HG02885 (cell line): ENCODE measurements at regions not wholly inside any gene's neighbourhood (a gene's known extent, or its start where the extent isn't known, plus 50 kb on each side); places are given as distances from the start of the nearest gene placed in this dataset.
A peak's percentile ranks its signal among the peaks of the same experiment; 100 is the strongest.
"Not testable (repeated sequence)": the region's sequence is repeated elsewhere in the genome, so short reads cannot be mapped to it uniquely, and the experiment has no call there.

Experiments used
- ATAC-seq: cut with Tn5 transposase; IDR thresholded peaks from one replicate; pipeline ENCODE4 v1.9.1; 2021; ENCODE audit warnings: mild to moderate bottlenecking; ENCODE audit not compliant: unreplicated experiment, poor library complexity

DNA sequence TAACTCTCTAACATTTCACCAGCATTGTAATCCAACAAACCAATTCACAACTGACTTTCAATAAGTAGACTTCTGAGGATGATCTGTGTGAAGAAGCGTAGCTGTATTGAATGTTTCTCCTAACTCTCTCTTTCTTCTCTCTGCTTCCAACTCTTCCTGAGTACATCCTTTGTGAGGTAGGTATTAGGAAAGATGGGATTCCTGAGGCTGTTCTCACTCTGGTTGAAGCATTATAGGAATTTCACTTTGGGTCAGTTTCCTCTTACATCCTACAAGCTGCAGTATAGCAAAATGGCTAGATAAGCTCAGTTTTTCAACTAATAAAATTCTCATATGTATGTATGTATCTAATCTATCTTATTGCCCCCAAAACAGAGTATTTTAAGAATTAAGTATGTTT, 702.8 kb downstream of the CETN3 start:
- no peak for ATAC-seq

DNA sequence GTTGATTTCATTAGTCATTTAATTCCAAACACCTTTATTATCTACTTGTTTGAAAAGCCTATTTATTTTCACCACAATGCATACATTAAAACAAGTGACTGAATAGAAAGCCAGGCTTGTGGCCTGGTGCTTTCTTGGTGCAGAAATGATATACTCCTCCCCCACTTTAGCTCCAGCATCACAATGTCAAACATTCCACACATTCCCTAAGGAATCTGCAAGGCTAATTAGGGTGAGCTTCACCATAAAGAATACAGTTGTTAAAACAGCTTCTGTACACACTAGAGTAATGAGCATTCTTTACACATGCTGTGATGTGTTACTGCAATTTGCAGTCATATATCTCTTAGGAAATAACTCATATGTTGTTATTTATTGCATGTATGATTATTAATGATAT, 705.7 kb downstream of the CETN3 start:
- ATAC-seq: no peak

DNA sequence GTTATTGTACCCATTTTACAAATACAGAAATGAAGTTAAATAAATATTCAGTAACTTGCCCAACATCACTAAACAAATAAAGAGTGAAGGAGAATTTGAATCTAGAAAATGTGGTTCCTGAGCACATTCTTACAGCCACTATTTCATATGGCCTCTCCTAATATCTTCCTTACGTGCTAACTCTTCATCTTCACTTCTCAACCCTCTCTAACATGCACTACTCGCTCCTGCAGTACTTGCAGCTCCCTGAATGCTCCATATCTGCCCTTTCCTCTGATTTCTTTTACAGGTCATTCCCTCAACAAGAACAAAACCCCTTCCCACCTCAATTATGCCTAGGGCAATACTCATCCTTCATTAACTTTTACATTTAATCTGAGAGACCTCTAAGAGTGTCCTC, 711.5 kb downstream of the CETN3 start:
- no peak for ATAC-seq

DNA sequence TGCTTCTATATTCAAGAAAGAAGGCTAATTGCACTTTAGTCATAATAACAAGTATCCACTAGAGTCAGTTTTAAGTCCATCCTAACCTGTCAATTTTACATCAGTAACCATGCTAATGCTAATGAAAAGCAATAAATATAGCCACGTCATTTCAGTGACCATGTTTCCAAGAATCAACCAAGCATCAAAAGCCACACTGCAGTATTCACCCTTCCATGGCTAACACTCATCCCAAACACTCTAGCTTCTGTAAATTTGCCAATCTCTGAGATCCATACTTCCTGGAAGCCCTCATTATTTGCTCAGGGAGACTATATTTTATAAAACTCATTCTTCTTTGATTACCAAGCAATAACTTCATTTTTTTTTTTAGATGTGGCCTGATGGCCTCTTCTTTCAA, 712.0 kb downstream of the CETN3 start:
- ATAC-seq: no peak

DNA sequence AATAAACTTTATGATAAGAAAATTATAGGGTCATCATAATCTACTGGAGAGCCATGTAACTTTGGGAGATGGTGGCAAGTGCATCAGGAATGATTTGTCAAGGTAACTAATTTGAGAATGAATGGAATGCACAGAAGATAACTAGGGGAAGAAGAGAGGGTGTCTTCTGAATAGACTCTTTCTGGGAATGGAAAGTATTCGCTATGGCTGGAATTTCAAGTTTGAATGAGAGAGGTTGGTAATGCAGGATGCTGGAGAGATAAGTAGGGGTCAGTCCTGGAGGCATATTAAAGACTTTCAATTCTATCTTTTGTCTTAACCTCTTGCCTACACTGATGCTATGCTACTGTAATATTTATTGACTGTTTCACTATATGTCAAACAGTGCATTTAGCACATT, 714.2 kb downstream of the CETN3 start:
- no peak for ATAC-seq

DNA sequence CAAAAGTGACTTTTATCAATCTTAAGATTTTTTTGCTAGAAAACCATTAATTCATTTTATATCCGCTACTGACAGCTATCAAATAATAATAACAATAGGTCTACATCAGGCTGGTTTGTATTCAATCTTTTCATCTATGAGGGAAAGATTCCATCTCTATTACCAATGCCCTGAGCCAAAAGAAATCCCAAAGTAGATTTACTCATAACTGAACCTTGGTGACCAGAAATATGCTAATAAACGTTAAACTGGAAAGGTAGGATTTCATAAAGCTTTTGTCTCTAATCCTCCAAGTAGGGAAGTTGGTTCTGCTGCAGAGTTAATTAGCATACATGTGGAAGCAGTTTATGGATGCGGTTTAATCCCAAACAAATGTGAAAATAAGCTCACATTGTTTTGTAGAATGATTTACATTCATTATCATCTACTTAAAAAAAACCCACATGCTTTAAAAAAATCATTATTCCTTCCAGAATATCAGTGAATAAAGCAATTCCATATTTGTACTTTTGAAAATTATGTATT, 715.5 kb downstream of the CETN3 start:
- ATAC-seq: no peak

DNA sequence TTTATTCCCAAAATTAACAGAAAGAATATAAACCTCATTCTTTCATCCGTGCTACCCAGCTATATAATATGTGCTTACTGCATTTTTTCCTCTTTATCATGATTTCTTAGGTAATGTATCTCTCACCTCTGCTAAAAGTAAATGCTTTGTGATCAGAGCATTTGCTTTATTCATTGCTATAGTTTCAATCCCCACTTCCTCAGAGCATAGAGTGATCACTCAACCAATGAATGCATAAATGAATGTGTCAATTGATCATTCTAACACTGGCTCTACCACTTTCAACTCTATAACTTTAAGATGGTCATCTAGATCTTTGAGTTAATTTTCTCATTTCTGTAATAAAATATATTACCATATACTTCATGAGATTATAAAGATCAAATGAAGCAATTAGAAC, 719.2 kb downstream of the CETN3 start:
- no peak for ATAC-seq

DNA sequence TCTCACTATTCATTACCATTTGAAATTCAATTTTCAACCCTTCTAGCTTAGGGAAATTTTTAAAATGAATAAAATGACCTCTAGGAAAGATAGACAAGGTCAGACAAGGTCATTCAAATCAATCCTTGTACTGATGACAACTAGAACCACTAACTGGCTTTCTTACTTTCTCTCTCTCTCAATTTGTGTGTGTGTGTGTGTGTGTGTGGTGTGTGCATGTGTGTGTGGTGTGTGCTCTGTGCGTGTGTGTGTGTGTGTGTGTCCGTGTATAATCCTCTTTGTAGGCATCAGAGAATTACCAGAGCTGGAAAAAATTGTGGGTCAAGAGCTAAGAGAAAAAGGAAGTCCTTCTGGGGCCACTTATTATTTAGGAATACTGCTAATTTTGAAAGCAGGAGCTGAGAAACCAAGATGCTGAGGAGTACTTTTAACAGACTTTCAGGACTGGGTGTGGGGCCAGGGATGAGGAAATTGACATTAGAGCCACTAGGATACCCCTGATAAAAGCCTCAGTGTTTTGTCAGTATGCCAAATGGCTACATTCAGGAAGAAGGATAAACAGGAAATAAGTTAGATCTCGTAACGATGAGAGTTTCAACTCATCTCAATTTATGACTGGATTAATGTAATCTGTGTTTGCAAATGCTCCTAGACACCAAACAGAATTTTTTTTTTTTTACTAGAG, 723.3 kb downstream of the CETN3 start:
- no peak for ATAC-seq

DNA sequence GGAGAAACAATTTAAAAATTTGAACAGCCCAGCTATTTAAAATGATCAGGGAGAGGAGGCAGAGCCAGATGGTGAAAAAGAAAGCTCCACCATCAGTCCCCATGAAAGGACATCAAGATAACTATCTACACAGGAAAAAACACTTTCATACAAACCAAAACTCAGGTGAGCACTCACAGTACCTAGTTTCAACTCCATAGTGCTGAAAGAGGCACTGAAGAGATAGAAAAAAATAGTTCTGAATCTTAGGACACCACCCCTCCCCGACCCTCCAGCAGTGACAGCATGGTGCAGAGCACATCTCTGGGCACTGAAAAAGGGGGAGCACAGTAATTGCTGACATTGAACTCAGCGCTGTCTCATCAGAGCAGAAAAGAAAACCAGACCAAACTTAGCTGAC, 732.9 kb downstream of the CETN3 start:
- no peak for ATAC-seq

DNA sequence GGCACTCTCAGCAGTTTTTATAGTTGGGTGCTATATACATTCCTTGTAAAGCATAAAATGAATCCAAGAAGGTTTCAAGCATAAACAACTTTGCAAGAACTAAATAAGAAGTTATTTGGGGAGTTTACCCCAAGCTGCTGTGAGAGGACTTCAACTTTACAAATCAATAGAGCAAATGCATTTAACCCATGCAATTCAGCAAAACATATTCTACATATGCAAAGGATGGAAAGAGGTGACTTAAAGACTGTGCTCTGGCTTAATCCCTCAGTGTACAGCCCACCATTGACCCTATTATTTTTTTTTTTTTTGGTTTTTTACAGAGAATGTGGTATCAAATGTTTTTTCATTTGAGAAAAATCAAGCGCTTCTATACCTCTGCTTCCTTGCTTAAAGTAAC, 736.5 kb downstream of the CETN3 start:
- ATAC-seq: no peak

DNA sequence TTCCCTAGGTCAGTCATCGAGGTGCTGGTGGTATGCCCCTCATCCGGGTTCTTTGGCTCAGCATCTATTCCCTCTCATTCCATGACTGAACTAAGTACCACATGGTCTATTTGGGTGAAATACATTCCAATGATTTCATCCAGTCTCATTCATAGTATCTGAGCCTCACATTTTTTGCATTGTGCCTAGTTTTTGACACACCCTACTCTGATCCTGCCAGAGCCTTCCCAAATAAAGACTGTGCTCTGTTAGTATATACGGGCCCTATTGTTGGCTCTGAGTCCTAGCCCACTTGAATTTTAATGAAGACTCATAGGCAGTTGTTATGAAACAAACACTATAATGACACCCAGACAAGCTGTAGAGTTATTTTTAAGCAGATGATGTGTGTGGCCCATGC, 740.7 kb downstream of the CETN3 start:
- ATAC-seq: no peak

DNA sequence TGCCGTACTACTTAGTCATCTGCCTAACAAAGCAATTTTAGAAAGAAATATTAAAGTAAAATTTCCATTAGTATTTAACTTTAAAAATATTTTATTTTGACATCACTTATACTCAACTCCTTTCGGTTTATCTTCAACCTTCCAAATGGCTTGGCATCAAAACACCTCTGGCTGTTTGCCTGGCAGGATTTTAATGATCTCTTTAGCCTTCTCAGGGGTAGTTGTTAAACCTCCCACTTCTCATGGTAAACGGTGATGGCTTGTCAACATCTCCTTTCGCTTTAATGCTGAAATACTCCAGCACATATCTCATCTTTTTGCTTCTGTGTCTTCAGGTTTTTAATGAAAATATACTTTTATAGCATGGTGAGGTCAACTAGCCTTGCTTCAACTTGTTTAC, 747.1 kb downstream of the CETN3 start:
- no peak for ATAC-seq

DNA sequence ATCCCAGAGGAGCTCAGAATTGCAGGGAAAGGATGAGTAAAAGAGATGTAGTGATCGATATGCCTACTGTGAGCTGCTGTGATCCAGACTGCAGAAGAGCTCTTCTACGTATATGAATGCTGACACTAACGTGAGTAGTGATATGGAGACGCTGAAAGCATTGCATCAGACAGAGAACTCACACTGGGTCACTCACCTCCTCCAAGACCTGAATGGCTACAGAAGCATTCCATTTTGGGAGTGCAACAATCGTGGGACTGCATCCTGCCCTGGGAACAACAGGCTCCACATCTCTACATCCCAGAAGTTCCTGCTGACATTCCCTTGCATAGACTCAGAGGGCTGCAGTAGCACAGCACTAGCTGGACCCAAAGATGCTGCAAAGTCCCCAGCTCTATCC, 755.9 kb upstream of the MEF2C start:
- ATAC-seq: no peak

DNA sequence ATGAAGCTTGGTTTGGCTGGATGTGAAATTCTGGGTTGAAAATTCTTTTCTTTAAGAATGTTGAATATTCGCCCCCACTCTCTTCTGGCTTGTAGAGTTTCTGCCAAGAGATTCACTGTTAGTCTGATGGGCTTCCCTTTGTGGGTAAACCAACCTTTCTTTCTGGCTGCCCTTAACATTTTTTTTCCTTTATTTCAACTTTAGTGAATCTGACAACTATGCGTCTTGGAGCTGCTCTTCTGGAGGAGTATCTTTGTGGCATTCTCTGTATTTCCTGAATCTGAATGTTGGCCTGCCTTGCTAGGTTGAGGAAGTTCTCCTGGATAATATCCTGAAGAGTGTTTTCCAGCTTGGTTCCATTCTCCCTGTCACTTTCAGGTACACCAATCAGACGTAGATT, 751.2 kb upstream of the MEF2C start:
- ATAC-seq: not testable (repeated sequence)

DNA sequence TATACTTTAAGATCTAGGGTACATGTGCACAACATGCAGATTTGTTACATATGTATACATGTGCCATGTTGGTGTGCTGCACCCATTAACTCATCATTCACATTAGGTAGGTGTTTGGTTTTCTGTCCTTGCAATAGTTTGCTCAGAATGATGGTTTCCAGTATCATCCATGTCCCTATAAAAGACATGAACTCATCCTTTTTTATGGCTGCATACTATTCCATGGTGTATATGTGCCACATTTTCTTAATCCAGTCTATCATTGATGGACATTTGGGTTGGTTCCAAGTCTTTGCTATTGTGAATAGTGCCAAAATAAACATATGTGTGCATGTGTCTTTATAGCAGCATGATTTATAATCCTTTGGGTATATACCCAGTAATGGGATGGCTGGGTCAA, 747.1 kb upstream of the MEF2C start:
- ATAC-seq: not testable (repeated sequence)

DNA sequence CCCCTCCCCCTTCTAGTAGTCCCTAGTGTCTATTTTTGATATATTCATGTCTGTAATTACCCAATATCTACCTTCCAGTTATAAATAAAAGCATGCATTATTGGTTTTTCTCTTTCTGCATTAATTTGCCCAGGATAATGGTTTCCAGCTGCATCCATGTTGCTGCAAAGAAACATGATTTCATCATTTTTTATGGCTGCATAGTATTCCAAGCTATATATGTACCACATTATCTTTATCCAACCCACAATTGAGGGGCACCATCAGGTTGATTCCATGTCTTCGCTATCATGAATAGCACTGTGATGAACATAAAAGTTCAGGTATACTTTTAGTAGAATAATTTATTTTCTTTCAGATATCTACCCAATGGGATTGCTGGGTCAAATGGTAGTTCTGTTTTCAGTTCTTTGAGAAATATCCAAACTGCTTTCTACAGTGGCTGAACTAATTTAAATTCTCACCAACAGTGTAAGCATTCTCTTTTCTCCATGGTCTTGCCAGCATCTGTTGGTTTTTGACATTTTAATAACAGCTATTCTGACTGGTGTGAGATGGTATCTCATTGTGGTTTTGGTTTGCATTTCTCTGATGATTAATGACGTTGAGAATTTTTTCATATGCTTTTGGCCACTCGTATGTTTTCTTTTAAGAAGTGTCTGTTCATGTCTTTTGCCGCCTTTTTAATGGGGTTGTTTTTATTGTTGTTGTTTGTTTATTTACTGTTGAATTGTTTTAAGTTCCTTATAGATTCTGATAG, 746.1 kb upstream of the MEF2C start:
- ATAC-seq: no peak

DNA sequence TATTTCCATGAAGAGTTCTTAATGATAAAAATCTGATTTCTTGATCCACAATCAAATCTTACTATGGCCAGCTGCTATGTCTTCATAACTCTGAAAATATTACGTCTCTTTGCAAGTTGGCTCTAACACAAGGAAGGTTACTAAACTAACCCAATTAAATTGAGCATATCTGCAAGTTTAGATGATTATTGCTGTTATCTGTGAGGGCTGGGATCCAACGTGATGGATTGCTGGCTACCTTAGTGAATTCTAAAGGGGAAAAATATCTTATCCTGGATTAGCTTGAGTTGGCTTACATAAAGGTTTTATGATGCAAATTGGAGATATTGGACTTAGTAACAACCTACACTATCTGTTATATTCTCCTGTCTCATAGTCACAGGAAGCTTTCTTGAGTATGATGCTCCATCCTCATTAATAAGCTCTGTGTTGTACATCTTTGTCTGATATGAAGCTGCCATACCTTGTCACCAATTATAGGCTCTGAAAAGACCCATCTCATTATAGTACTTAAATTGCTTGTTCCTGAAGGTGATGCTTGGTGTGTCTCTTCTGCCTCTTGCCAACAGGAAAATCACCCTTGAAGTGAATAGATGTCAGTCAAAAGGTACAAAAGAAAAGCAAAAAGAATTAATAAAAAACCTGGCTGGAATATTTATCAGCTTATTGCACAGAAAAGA, 733.0 kb upstream of the MEF2C start:
- no peak for ATAC-seq

DNA sequence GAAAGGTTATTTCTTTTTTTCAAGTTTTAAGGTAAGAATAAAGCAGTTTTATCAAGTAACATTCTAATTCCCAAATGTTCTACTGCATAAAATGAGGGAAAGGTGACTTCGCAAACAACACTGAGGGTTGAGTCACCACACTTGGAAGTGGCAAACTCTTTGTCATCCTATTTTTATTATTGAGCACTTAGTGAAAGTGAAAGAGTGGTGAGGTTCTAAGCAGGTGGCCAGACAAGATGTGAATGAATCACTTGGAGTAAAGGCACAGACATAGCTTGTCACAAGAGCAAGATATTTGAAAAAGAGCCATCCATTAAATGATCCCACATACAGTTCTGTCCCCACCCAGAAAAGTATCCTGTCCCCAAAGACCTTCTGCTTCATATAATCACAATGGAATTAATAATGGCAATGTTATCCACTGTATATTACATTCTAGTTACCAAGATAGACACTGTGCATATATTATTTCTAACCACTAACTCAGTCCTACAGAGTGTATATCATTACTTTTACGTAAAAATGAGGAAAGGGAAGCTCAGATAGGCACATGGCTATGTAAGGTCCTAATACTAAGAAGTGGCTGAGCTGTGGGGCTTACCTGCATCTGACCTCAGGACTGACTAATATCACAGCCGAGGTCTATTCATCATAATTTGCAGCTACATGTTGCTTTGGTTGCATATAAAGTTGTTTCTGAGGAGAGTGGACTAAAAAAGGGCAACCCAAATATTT, 730.4 kb upstream of the MEF2C start:
- ATAC-seq: peak; percentile 83

DNA sequence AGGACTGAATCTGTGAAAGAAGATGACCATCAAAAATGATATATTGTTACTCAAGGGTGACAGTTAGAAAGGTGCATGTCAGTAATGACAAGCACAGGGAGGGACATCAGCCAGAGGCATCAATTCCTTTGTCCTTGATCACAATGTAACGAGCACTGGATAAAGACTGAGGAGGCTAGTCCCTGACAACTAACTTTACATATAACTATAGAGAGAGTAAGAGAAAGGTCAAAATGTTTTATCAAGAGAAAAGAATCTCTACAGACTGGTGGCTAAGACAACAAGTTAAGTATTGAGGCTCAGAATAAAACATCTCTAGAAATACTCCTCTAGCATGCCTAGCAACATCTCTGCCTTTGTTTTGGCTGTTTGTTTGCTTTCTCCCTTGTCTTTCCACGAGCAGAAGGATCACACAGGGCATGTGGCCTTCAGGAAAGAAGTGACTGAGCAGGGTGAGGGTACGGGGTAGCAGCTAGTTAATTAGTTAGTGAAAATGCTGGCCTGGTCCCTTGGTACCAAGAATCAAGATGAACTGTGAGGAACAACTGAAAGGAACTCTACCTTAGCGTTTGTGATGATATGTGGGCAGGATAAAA, 724.1 kb upstream of the MEF2C start:
- ATAC-seq: no peak

DNA sequence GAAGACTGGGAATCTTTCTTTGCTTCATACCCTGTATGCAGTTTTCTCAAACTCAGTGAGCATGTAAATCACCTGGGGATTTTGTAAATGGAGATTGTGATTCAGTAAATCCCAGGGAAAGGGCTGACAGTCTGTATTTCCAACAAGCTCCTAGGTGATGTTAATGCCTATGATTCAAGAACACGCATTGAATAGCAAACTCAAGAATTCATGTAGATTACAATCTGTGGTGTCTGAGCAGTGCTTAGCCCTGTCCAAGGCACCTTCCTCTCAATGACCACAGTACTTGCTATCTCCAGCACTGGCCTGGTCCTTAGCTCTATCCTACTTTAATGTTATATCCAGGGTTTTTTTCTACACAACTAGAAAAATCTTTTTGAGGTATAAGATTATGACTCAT, 721.4 kb upstream of the MEF2C start:
- no peak for ATAC-seq
